Breast epithelium (tissue), 3 donors: ENCODE measurements at regions not wholly inside any gene's neighbourhood (a gene's known extent, or its start where the extent isn't known, plus 50 kb on each side); places are given as distances from the start of the nearest gene placed in this dataset.

ENCODE experiments used
- POLR2A ChIP-seq: fragments of 450-650 bp; IDR thresholded peaks from one replicate; pipeline ENCODE4 v1.6.1; 2016; ENCODE audit warnings: antibody characterized with exemption, mild to moderate bottlenecking, moderate library complexity
- POLR2AphosphoS5 ChIP-seq, 3 donors: sonication (generic); formaldehyde crosslinking; IDR thresholded peaks; one replicate each; pipeline ENCODE4 v1.6.1; 2017; ENCODE audit warnings: antibody characterized with exemption in 3 of 3
- TF ChIP-seq, protein P1 (sequence below), 3 donors: fragments of 450-650 bp; IDR thresholded peaks; one replicate each; pipeline ENCODE4 v1.5.1; 2016 to 2017; ENCODE audit warnings: antibody characterized with exemption in 3 of 3, mild to moderate bottlenecking in 3 of 3, moderate library complexity in 3 of 3

DNA sequence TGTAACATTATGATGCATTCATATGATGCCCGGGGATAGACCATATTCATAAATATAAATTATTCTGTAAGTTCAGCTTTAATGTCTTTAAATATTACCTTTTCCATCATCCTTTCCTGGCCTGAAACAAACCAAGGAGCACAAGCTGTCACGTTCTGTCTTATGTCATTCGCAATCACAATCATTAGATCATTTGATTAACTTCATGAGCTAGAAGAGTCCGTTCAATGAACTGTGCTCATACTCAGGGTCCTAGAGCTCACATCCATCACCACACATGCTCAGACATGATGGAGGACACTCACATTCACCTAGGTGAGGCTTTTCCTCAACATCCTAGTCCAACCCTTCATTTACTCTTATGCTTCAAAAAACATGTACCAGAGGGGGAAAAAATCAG is 599.0 kb upstream of the ID2 start:
- TF ChIP-seq, protein P1, sequence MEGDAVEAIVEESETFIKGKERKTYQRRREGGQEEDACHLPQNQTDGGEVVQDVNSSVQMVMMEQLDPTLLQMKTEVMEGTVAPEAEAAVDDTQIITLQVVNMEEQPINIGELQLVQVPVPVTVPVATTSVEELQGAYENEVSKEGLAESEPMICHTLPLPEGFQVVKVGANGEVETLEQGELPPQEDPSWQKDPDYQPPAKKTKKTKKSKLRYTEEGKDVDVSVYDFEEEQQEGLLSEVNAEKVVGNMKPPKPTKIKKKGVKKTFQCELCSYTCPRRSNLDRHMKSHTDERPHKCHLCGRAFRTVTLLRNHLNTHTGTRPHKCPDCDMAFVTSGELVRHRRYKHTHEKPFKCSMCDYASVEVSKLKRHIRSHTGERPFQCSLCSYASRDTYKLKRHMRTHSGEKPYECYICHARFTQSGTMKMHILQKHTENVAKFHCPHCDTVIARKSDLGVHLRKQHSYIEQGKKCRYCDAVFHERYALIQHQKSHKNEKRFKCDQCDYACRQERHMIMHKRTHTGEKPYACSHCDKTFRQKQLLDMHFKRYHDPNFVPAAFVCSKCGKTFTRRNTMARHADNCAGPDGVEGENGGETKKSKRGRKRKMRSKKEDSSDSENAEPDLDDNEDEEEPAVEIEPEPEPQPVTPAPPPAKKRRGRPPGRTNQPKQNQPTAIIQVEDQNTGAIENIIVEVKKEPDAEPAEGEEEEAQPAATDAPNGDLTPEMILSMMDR (IDR thresholded peaks at IDR 0.05): no peak
- no peak for TF ChIP-seq POLR2A
- no peak for TF ChIP-seq POLR2AphosphoS5 (IDR thresholded peaks at IDR 0.05)
